ENCODE measurements at regions not wholly inside any gene's neighbourhood (a gene's known extent, or its start where the extent isn't known, plus 50 kb on each side); places are given as distances from the start of the nearest gene placed in this dataset.

GRCh38 chr4:110737931-110738330 lies 115.1 kb upstream of the PITX2 start:
- no peaks in the 10 kb centered on the region for H3K36me3 ChIP-seq (ENCODE audit: control insufficient read depth in 2 of 3, insufficient read depth in 3 of 3, low read length in 3 of 3)
- DNase-seq (no peak), FAIRE-seq (no peak)
- H3K9ac ChIP-seq (ENCODE audit: low read length in 3 of 3) = no peak overlapping the region
- no peaks in the 10 kb centered on the region for H3K4me1 ChIP-seq (ENCODE audit: control insufficient read depth in 2 of 3, insufficient read depth in 2 of 3, low read depth in 1 of 3, low read length in 3 of 3)
- no peaks in the 10 kb centered on the region for H3K9me3 ChIP-seq (ENCODE audit: control insufficient read depth in 2 of 3, insufficient read depth in 1 of 3, low read length in 3 of 3)
- intact Hi-C loops (cut with DNase I) = no loop called here
- no peak overlapping the region for H3K27ac ChIP-seq (ENCODE audit: low read depth in 2 of 2, low read length in 2 of 2)
- no peaks in the 10 kb centered on the region for H3K27me3 ChIP-seq (ENCODE audit: control insufficient read depth, insufficient read depth, low read length)
- TF ChIP-seq CTCF (IDR thresholded peaks at IDR 0.05; ENCODE audit: borderline replicate concordance, extremely low read depth, insufficient read depth) = no peak
- no peak overlapping the region for H3K4me3 ChIP-seq (ENCODE audit: low read length in 3 of 3)

GRCh38 chr4:110742143-110742542 lies 119.3 kb upstream of the PITX2 start:
- H3K27ac ChIP-seq (ENCODE audit: low read depth in 2 of 2, low read length in 2 of 2) = no peak overlapping the region
- DNase-seq (no peak), FAIRE-seq (no peak)
- H3K9ac ChIP-seq (ENCODE audit: low read length in 3 of 3) = no peak overlapping the region
- no peaks in the 10 kb centered on the region for H3K4me1 ChIP-seq (ENCODE audit: control insufficient read depth in 2 of 3, insufficient read depth in 2 of 3, low read depth in 1 of 3, low read length in 3 of 3)
- H3K9me3 ChIP-seq (ENCODE audit: control insufficient read depth in 2 of 3, insufficient read depth in 1 of 3, low read length in 3 of 3) = no peaks in the 10 kb centered on the region
- H3K36me3 ChIP-seq (ENCODE audit: control insufficient read depth in 2 of 3, insufficient read depth in 3 of 3, low read length in 3 of 3) = no peaks in the 10 kb centered on the region
- no peak overlapping the region for H3K4me3 ChIP-seq (ENCODE audit: low read length in 3 of 3)
- no peak for TF ChIP-seq CTCF (IDR thresholded peaks at IDR 0.05; ENCODE audit: borderline replicate concordance, extremely low read depth, insufficient read depth)
- intact Hi-C loops (cut with DNase I) = no loop called here
- no peaks in the 10 kb centered on the region for H3K27me3 ChIP-seq (ENCODE audit: control insufficient read depth, insufficient read depth, low read length)

- Histone ChIP-seq H3K4me3 (ENCODE audit: low read length in 3 of 3) (no peak overlapping the region), H3K27me3 (ENCODE audit: control insufficient read depth, insufficient read depth, low read length) (no peaks in the 10 kb centered on the region), H3K9me3 (ENCODE audit: control insufficient read depth in 2 of 3, insufficient read depth in 1 of 3, low read length in 3 of 3) (no peaks in the 10 kb centered on the region), H3K4me1 (ENCODE audit: control insufficient read depth in 2 of 3, insufficient read depth in 2 of 3, low read depth in 1 of 3, low read length in 3 of 3) (no peaks in the 10 kb centered on the region), H3K27ac (ENCODE audit: low read depth in 2 of 2, low read length in 2 of 2) (no peak overlapping the region), H3K36me3 (ENCODE audit: control insufficient read depth in 2 of 3, insufficient read depth in 3 of 3, low read length in 3 of 3) (no peaks in the 10 kb centered on the region), H3K9ac (ENCODE audit: low read length in 3 of 3) (no peak overlapping the region)
- DNase-seq = no peak
- no peak for FAIRE-seq
- no peak for TF ChIP-seq CTCF (IDR thresholded peaks at IDR 0.05; ENCODE audit: borderline replicate concordance, extremely low read depth, insufficient read depth)
- intact Hi-C loops (cut with DNase I) = no loop called here
These were observed 125.2 kb upstream of the PITX2 start for GRCh38 chr4:110748071-110748470.

- Histone ChIP-seq H3K4me1 (ENCODE audit: control insufficient read depth in 2 of 3, insufficient read depth in 2 of 3, low read depth in 1 of 3, low read length in 3 of 3) (no peaks in the 10 kb centered on the region), H3K36me3 (ENCODE audit: control insufficient read depth in 2 of 3, insufficient read depth in 3 of 3, low read length in 3 of 3) (no peaks in the 10 kb centered on the region), H3K9me3 (ENCODE audit: control insufficient read depth in 2 of 3, insufficient read depth in 1 of 3, low read length in 3 of 3) (no peaks in the 10 kb centered on the region), H3K27me3 (ENCODE audit: control insufficient read depth, insufficient read depth, low read length) (no peaks in the 10 kb centered on the region), H3K27ac (ENCODE audit: low read depth in 2 of 2, low read length in 2 of 2) (no peak overlapping the region), H3K9ac (ENCODE audit: low read length in 3 of 3) (no peak overlapping the region), H3K4me3 (ENCODE audit: low read length in 3 of 3) (no peak overlapping the region)
- FAIRE-seq (no peak), DNase-seq (no peak)
- intact Hi-C loops (cut with DNase I) = no loop called here
- TF ChIP-seq CTCF (IDR thresholded peaks at IDR 0.05; ENCODE audit: borderline replicate concordance, extremely low read depth, insufficient read depth) = no peak
These were observed 128.3 kb upstream of the PITX2 start for GRCh38 chr4:110751183-110751582.
